RWPE1 (cell line): ENCODE measurements at regions not wholly inside any gene's neighbourhood (a gene's known extent, or its start where the extent isn't known, plus 50 kb on each side); places are given as distances from the start of the nearest gene placed in this dataset.

Experiments
- CTCF ChIA-PET: fragments of 350-600 bp; sonication (Branson Sonifier 250); formaldehyde crosslinking; extraction: SDS; loops from one replicate; lab custom pipeline; 2021; lab: Yijun Ruan, JAX
- POLR2A ChIA-PET: fragments of 400-600 bp; formaldehyde crosslinking; extraction: SDS; loops from one replicate; lab custom pipeline; 2020; ENCODE audit warnings: antibody characterized with exemption; ENCODE audit not compliant: low non-redundant PET; lab: Yijun Ruan, JAX
- DNase-seq: peaks from one replicate; pipeline ENCODE4 v3.0.0; 2012; ENCODE audit warnings: low spot score
- H3K27ac ChIP-seq: fragments of 450-650 bp; 2 replicates; pipeline ENCODE4 v1.5.1; 2017
- CTCF ChIP-seq: fragments of 450-650 bp; conservative IDR thresholded peaks from 2 replicates; pipeline ENCODE4 v1.5.1; 2017; ENCODE audit warnings: low read depth, mild to moderate bottlenecking

- TF ChIP-seq CTCF = no peak
- no peak overlapping the region for H3K27ac ChIP-seq
- ChIA-PET POLR2A (no interaction called here), CTCF (no interaction called here)
- no peak for DNase-seq
These were observed 291.6 kb upstream of the SMARCA2 start for GRCh38 chr9:1723522-1724015.

DNA sequence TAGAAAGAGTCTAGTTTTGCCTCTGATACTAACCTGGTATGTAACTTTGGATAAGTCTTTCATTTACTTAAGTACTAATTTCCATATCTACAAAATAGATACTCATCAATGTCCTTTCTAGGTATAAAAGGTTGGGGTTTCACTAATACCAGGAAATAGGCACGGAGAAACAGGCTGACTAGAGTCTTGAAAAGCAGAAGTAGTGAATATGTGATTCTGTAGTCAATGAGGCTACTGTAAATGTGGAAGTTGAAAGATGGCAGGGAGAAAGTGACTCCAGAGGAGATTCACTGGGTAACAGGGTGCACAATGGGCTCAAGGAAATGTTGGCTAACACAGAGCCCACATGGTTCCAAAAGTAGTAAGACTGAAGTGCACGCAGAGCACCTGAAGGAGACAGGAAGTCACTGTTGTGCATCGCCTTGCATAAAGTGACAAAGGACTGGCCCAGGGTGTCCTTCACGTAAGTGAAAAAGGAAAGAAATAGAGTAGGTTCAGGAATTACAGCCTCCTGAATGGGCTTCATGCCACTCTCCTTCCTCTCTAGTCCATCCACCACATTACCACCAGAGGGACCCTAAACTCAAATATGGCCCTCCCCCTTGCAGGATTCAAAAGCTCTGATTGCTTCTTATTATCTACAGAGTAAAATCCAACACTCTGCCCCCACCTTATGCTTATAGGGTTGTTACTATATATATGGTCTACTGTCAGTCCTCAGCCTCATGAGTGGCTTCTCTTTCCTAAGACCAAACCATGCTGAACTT lies 288.0 kb upstream of the SMARCA2 start:
- no peak for DNase-seq
- no peak overlapping the region for H3K27ac ChIP-seq
- TF ChIP-seq CTCF = no peak
- ChIA-PET CTCF (no interaction called here), POLR2A (no interaction called here)

GRCh38 chr9:1729631-1730030 lies 285.5 kb upstream of the SMARCA2 start:
- DNase-seq = no peak
- no peak for TF ChIP-seq CTCF
- CTCF ChIA-PET = no interaction called here
- POLR2A ChIA-PET = no interaction called here
- H3K27ac ChIP-seq = no peak overlapping the region

- CTCF ChIA-PET = interaction anchor here (0.5 to 0.7 kb wide), 2 partner anchors 43 to 381 kb away, joined by 3 read pairs; no protein-coding TSS in a partner anchor
- no peak for DNase-seq
- TF ChIP-seq CTCF = no peak
- H3K27ac ChIP-seq = no peak overlapping the region
- POLR2A ChIA-PET = no interaction called here
These were observed 282.5 kb upstream of the SMARCA2 start for GRCh38 chr9:1732670-1733069.

GRCh38 chr9:1738511-1739100 lies 276.5 kb upstream of the SMARCA2 start:
- no peak for DNase-seq
- TF ChIP-seq CTCF = no peak
- H3K27ac ChIP-seq = no peak overlapping the region
- ChIA-PET POLR2A (no interaction called here), CTCF (no interaction called here)

- no peak overlapping the region for H3K27ac ChIP-seq
- CTCF ChIA-PET = no interaction called here
- POLR2A ChIA-PET = no interaction called here
- DNase-seq = no peak
- TF ChIP-seq CTCF = no peak
These were observed 271.8 kb upstream of the SMARCA2 start for GRCh38 chr9:1743121-1743960.
